SIG-M5 (cell line): ENCODE measurements at regions not wholly inside any gene's neighbourhood (a gene's known extent, or its start where the extent isn't known, plus 50 kb on each side); places are given as distances from the start of the nearest gene placed in this dataset.

ENCODE experiments used
- DNase-seq: peaks from one replicate; lab custom pipeline; 2025; lab: John Stamatoyannopoulos, UW

DNA sequence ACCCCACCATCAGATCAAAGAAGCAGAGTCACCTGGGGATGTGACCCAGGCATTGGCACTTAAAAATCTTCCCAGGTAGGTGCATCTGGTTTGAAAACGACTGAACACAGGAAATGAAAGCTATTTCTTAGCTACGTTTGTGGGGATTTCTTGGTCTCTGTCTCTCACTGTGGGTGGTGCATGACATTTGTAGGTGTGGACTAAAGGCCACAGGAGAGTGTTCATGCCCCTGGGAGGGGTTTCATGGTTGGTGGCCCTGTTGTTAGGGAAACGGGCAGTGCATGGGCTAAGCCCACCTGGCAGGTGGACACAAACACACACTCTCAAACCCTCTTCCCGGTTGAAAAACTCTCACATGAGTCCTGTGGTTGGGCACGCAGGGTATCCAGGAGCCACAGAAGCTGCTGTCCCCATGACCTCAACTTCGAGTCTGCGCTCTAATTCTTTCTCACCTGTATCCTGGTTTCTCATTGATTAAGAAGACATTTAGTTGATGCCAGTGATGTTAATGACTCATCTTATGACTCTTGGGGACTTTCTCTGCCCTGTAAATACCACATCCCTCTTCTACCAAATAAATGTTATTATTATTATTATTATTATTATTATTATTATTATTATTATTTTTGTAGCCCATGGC, 119.4 kb downstream of the MRPS6 start:
- no peak for DNase-seq

DNA sequence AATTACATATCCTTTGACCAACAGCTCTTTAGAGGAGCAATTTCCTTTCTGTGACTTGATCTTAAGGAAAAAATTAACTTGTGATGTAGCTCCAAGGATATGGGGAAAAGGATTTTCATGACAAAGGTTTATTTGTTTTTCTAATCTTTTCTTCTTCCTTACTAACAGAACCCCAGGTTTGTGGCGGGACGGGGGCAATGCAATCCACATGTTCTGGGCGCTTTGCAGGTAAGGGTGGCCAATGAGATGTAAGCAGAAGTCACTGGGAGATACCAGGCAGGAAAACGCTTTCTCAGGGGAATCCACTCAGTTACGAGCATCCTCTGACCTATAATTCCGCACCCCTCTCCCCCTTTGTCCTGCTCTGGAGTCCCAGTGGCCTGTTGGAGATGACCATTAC, 122.0 kb downstream of the MRPS6 start:
- DNase-seq: no peak

DNA sequence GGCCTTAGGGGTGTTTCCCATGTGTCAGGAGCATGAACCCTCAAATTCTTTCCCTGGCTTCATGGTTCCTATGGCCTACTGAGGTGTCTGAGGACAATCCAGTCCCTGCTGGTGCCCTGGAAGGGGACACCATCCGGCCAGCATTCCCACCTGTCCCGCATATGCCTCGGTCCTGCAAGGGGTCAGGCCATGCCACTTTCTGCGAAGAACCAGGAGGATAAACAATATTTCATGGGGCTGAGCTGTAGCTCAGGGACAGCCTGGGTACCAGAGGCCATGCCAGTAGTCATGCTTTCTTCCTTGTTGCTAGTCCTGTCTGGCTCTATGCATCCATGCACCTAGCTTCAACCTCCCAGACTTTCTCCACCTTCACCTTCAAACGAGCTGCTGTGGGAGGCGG, 123.6 kb downstream of the MRPS6 start:
- DNase-seq: no peak

DNA sequence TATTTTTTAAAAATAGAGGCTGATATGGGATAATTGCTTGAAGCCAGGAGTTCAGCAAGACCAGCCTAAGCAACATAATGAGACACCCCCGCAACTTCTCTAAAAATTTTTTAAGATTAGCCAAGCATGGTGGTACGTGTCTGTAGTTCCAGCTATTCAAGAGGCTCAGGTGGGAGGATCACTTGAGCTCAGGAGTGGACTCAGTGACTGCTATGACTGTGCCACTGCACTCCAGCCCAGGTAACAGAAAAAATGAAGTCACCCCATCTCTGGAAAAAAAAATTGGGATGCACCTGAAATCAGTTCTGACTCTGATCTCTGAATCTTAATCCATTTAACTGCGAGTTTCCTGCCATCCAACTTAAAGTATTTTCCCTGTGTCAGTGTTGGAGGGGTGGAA, 124.2 kb downstream of the MRPS6 start:
- DNase-seq: no peak

DNA sequence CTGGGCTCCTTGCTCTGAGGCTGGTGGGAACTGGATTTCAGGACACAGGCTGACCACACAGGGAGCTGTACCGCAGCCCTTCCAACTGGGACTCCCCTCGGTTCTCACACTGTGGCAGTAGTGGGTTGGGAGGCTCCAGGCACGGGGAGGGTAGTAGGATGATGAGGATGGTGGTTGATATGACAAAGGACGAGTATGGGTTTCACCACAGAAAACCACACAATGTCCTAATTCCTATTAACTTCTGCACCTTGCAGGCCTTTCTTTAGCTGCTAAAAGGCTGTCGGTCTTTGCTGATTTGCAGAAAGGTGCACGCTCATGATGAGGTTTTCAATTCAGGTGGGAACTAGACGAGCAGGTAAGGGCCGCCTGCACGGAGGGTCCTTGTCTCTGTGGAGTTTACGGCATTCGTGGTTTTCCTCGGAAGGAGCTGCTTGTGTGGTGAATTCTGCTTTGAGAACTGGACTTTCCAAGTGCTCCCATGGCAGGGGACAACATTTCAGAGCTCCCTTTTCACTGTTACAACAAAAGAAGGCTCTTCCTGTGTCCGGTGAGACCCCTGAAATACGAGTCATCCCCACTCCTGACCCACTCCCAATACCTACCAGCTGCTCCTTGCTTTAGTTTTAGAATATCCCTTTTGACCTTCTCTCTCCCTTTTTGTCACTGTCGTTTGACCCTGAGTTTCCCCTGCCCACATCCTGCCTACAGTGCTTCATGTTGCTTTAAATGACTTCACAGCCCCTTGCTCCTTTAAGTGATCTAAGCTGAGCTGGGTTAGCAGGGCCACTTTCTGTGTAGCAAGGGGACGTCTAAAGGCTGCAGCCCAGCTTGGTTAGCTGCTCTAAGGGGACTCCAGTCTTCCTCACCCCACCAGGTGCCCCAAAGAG, 125.1 kb downstream of the MRPS6 start:
- no peak for DNase-seq

DNA sequence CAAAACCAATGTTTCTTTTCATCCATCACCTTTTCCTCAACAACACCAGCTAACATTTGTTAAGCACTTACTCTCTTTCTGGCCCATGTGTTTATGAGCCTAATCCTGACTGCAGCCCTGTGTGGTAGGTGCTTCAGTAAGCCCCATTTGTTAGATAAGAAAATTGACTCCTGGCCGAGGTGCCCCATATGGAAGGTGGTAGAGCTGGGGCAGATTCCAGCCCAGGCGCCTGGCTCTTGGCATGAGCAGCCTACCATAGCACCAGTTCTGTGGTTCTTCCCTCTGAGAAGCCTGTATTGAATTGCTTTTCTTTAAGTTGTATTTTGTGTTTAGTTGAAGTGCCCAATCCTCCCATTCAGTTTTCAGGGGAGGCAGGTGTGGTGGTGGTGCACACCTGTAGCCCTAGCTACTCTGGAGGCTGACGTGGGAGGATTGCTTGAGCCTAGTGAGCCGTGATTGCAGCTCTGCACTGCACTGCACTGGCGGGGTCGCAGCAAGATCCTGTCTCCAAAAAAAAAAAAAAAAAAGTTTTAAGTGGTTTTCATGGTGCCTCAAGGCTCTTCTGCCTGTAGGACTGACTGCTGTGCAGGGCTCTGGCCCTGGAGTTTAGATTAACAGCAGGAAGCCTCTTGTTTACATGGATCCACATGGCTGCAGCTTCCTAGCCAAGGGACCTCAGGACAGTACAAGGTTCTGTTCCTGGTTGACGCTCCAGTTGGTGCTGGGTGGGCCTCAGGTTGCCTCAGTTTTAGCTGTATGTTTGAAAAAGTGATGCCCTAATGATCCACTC, 125.9 kb downstream of the MRPS6 start:
- no peak for DNase-seq

DNA sequence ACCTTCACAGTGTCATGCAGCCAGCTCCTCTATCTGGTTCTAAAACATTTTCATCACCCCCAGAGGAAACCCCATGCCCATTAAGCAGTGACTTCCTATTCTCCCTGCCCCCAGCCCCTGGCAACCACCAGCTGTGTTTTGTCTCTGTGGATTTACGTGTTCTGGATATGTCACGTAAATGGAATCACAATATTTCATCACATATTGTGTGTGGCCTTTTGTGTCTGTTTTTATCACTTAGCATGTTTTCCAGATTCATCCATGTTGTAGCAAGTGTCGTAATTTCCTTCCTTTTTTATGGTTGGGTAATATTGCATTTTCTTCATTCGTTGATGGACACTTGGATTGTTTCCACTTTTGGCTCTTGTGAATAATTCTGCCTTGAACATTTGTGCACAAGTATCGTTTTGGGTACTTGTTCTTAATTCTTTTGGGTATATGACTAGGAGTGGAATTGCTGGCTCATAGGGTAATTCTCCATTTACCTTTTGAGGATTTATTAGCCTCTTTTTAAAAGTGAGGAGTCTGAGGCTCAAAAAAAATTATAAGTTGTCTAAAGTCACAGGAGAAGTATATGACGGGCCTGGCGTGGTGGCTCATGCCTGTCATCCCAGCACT, 127.0 kb downstream of the MRPS6 start:
- no peak for DNase-seq

DNA sequence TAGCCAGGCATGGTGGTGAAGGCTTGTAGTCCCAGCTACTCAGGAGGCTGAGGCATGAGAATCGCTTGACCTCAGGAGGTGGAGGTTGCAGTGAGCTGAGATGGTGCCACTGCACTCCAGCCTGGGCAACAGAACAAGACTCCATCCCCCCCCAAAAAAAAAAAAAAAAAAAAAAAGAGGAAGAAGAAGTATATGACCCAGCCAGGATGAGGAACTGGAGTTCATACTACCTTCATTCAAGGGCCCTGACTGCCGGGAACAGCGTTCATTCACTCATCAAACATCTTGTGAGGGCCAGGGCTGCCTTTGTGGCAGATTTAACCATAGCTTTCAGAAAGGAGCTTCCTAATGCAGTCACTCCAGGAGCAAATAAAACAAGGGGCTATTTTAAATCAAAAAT, 127.6 kb downstream of the MRPS6 start:
- no peak for DNase-seq

DNA sequence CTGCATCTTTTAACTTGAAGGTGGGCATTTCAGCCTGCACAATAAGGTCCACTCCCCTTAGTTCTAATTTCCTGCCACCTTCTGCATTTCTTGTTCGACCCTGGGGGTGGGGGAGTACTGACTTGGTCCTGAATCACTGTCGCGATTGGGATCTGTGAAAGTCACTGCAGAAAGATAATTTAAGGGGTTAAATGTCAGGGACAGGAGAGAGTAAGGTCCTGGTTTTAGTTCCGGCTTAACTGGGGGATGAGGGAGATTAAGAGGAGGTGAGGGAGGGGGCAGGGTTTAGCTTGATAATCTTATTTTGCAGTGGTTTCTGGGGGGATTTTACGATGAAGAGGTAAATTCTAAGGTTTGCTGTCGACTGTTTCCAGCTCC, 128.1 kb downstream of the MRPS6 start:
- no peak for DNase-seq

DNA sequence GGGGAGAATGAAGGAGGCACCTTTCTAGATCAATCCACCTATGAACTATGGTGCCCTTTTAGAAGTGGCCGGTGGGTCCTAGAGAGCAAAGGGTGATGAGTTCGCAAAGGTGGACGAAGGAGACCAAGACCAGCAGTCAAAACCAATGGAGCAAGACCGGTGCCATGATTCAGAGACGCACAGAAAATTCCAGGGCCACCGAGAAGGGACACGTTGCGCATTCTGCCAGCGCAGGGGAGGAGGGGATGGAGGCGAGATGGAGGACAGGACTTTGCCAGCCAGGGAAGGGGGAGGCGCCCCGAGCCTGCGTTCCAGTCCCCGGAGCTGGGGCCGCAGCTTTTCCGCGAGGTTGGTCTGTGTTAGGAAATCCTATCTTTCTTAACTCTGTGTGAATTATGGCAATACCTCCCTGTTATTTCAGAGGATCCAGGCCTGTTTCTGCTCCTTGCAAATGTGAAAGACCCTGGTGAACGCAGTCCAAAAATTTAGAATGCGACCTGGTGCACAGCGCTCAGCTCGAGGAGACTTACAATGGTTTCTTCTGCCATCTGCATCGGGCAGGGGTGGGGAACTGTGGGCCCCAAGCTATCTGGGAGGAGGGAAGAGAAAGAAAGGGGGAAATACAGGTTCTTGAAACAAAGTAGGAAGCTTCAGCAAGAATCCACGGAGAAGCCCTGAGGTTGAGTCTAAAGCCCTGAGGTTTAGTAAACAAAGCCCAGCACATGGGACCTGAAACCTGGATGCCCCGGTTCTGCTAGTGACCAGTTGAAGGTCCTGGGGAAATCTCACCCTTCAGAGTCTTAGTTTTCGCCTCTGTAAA, 129.4 kb downstream of the MRPS6 start:
- no peak for DNase-seq

DNA sequence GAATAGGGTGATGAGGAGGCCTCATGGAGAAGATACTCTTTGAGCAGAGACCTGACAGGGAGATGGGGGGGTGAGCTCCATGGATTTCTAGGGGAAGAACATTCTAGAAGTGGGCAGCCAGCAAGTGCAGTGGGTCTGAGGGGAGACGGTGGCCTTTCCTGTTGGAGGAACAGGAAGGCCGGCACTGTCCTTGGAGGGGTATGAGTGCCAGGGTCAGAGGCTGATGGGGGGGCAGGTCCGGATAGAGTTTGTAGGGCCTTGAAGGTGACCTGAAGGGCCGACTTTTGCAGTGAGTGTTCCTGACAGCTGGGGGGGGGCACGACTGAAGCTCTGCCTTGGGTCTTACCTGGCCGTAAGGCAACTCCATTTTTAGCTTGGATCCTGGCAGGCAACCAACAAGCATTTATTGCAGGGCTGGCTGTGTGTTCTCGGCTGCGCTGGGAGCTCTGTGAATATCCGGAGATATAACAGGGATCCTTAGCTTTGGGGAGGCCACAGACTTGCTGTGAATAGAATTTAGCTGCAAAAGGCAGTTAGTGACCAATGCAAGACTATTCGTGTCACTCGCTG, 130.6 kb downstream of the MRPS6 start:
- no peak for DNase-seq

DNA sequence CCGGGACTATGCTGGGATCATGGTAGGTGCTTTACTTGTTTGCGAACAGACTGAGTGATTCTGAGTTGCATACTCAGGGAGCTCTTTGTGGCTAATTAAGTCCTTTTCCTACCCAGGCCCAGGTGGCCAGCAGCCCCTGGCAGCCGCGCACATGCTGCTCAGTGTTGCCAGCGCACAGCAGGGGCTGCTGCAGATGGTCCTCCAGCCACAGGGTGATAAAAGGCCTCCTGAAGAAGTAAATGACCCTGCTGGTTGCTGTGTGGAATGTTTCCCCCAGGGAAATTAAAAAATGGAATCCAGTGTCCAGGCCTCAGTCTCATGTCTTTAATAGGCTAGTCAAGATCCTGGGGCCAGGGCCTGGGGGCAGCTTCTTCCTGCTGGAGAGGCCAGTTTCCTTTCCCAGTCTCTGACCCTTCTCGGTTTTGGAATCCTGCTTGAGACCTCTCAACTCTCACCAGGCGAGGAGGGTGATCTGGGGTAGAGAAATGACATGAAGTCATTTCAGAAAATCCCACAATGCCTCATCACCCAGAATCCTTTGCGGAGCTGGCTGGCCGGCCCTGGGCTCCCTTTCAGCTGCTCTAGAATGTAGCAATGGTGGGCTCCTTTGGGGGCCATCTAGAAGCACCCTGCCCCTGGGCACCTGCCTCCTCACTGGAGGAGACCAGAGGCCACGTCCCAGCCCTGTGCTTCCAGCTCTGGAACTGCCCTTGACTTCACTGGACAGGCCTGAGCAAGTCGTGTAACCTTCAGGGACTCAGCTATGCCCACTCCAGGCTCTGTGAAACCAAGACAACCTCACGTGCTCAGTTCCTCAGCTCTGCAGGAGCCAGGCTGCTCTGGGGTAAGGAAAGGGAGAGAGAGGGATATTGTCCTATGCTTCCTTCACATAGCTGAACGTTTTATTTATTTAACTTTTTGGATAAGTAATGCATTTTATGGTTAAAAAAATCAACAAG, 131.4 kb downstream of the MRPS6 start:
- DNase-seq: no peak

DNA sequence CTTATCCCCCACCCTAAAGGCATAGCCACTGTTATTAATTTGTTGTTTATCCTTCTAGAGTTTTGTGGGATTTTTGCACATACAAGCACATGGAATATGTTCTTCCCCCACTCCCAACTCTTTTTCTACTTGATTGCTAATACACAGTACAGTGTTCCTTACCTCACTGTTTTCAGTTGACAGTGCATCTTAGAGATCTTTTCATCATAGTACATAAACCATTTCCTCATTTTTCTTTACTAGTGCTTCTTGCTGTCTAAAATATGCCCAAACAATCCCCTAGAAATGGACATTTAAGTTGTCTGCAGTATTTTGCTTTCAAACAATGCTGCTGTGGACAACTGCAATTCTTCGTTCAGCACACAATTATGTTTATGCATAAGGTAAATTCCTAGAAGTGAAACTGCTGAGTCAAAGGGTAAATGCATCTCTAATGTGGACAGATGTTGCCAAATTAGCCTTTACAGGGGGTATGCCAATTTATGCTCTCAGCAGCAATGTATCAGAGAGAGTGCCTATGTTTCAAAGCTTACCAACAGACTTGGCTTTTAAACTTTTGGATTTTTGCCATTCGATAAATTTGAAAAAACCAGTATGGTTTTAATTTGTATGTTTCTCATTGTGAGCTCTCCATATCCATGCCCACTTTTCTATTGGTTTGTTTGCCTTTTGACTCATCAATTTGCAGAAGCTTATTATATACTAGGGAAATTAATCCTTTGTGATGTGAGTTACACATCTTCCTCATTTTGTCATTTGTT, 132.6 kb downstream of the MRPS6 start:
- peak; percentile 28 for DNase-seq

DNA sequence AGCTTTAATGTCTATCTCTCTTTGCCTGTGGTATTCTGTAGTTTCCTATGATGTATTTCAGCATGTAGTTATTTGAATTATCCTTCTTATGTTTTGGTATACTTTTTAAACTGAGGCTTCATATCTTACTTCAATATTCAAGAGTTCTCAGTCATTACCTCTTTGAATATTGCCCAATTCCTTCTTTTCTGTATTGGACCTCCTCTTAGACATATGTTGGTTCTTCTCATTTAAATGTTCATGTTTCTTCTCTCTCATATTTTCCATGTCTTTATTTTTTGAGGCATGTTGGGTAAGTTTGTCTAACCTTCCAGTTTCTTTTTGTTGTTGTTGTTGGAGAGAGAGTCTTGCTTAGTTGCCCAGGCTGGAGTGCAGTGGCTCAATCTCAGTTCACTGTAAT, 140.6 kb downstream of the MRPS6 start:
- no peak for DNase-seq

DNA sequence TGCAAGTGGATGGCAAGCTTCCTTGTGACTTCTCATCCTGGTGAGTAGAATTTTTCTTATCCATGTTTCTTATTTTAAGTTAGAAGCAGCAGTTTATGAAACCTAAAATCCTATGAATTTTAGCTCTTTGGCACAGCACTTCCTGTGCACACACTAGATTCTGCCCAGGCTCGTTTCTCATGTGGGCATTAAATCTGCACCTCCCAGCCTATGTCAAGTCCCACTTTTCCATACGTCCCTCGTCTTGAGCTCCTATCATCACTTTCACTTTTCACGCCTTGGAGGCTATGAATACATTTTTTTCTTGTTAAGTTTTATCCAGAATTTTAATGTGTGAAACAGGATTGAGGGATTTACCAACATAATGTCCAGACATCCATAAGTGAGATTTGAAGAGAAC, 142.1 kb downstream of the MRPS6 start:
- no peak for DNase-seq

DNA sequence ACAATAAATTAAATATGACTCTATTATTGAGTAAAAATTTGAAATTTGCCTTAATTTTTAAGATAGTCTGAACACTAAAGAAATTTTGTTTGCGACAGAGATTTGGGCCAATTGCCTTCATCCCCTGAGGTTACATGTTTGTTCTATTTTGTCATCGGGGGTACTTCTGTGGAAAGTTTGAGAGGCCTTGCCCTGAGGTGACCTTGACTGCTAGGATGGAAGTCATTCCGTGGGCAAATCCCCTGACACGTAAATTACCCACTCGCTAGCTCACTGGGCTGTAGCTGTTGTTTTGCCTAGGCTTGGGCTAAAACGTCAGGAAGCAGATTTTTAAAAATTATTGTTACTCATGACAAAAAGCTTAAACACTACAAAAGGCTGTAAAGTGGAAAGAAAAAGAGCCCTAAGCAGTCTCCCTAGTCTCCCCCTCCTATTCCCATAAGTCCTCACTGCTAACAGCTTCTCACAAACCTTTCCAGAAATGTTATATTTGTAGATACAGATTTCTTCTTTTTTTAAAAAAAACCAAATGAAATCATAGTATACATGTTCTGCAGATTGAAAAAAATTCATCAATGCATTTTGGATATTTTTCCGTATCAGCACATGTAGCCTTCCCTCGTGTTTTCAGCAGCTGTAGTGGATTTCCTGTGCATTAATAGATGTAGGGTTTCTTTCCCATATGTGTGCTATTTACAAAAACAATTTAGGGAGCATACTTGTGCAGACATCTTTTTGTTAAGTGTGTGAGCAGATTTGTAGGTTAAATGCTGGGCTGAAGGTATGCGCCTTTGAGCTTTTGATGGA, 142.7 kb downstream of the MRPS6 start:
- no peak for DNase-seq

DNA sequence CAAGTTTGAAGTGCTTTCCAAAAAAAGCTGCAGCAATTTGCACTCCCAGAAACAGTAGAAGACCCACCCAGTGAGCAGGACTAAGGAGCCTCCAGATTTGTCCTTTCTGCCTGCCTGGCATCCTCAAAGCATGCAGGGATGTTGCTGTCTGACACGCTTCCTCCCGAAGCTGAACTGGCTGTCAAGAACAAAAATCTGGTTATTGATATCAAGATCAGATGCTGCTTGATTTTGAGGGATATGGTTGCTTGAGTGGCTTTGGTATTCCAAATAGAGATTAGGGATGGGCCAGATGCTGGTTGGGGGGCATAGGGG, 143.3 kb downstream of the MRPS6 start:
- no peak for DNase-seq

DNA sequence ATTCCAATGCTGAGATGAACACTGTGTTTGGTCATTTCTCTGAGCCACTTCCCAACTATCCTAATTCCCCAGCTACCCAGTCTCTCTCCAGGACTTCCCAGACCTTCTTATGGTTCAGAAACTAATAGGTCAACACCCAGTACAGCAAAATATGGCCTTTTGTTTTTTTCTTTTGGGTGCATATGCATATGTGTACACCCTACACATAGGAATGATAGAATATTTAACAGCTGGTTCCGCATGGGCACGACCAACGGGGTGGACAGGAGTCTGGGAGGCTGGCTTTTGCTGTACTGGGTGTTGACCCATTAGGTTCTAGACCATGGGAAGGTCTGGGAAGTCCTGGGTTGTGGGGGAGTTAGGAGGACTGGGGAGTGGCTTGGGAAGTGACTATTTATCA, 143.9 kb downstream of the MRPS6 start:
- no peak for DNase-seq
